GM06990 (cell line): ENCODE measurements at regions not wholly inside any gene's neighbourhood (a gene's known extent, or its start where the extent isn't known, plus 50 kb on each side); places are given as distances from the start of the nearest gene placed in this dataset.

Experiments
- DNase-seq: peaks from one replicate; pipeline ENCODE4 v3.0.0-alpha.2; 2011; ENCODE audit not compliant: insufficient read length; ENCODE audit errors: extremely low read depth
- H3K27me3 ChIP-seq: replicated peaks from 2 replicates; pipeline ENCODE4 v1.6.0; 2011; ENCODE audit warnings: low read length; ENCODE audit not compliant: control insufficient read depth, insufficient read depth
- H3K36me3 ChIP-seq: 2 replicates; pipeline ENCODE4 v1.5.1; 2011; ENCODE audit warnings: low read length; ENCODE audit not compliant: control insufficient read depth, insufficient read depth
- H3K4me3 ChIP-seq: replicated peaks from 2 replicates; pipeline ENCODE4 v1.5.1; 2011; ENCODE audit warnings: low read depth, mild to moderate bottlenecking, control low read depth, low read length
- CTCF ChIP-seq: IDR thresholded peaks from 2 replicates; pipeline ENCODE4 v1.5.1; 2011; ENCODE audit warnings: low read length, control low read depth, mild to moderate bottlenecking, inconsistent platforms; ENCODE audit not compliant: insufficient read depth, poor library complexity, severe bottlenecking

DNA sequence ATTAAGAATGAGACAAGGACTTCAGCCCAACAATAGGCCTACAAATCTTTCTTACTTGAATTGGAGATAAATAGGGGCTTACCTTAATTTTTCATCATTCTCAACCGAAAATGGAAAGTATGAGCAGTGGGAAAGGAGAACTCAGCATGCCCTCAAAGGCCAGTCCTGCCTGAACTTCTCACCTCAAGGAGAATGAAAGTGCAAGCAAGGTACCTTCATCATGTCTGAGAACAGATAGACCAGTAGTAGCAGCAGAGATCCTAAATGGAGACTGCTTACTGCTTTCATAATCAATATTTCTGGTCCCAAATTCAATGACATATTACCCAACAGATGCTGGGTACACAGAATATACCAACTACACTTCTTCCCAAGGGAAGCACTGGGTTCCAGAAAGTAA is 194.0 kb upstream of the SLITRK1 start:
- no peak for DNase-seq
- no peaks in the 10 kb centered on the region for H3K36me3 ChIP-seq

GRCh38 chr13:84050536-84050935 is 168.3 kb upstream of the SLITRK1 start:
- no peaks in the 10 kb centered on the region for H3K27me3 ChIP-seq
- no peak for DNase-seq
- no peak overlapping the region for H3K4me3 ChIP-seq
- H3K36me3 ChIP-seq, result no peaks in the 10 kb centered on the region
- no peak for TF ChIP-seq CTCF

More for the DNA sequence above, 194.0 kb upstream of the SLITRK1 start:
- H3K27me3 ChIP-seq, result no peaks in the 10 kb centered on the region
- no peak for TF ChIP-seq CTCF
- H3K4me3 ChIP-seq, result no peak overlapping the region

- Histone ChIP-seq H3K27me3 (no peaks in the 10 kb centered on the region), H3K4me3 (no peak overlapping the region), H3K36me3 (no peaks in the 10 kb centered on the region)
- no peak for TF ChIP-seq CTCF
- no peak for DNase-seq
Measured at GRCh38 chr13:84049443-84050219, 167.4 kb upstream of the SLITRK1 start.

GRCh38 chr13:84044805-84045204 is 162.5 kb upstream of the SLITRK1 start:
- no peak for TF ChIP-seq CTCF

DNA sequence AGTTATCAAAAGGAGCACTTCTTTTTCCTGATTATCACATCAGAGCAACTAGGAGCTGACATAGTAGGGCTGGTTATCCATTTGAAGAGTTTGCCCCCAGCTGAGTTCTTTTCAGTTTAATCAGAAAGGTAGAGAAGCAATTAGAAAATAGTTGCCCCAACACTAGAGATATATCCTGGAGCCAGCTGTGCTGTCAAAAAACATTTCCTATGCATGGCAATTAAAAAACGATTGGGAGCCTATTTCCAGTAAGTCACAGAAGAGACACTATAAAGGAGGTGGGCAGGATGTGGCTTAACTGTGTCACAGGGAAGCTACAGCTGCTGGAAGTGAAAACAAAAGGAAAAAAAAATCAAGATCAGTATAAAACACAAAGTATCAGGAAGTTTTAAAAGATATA is 155.7 kb upstream of the SLITRK1 start:
- Histone ChIP-seq H3K36me3 (no peaks in the 10 kb centered on the region), H3K27me3 (no peaks in the 10 kb centered on the region), H3K4me3 (no peak overlapping the region)
- TF ChIP-seq CTCF, result no peak
- DNase-seq, result no peak

More at GRCh38 chr13:84044805-84045204, 162.5 kb upstream of the SLITRK1 start:
- DNase-seq, result no peak
- Histone ChIP-seq H3K27me3 (no peaks in the 10 kb centered on the region), H3K4me3 (no peak overlapping the region), H3K36me3 (no peaks in the 10 kb centered on the region)
